ENCODE measurements at regions not wholly inside any gene's neighbourhood (a gene's known extent, or its start where the extent isn't known, plus 50 kb on each side); places are given as distances from the start of the nearest gene placed in this dataset.

DNA sequence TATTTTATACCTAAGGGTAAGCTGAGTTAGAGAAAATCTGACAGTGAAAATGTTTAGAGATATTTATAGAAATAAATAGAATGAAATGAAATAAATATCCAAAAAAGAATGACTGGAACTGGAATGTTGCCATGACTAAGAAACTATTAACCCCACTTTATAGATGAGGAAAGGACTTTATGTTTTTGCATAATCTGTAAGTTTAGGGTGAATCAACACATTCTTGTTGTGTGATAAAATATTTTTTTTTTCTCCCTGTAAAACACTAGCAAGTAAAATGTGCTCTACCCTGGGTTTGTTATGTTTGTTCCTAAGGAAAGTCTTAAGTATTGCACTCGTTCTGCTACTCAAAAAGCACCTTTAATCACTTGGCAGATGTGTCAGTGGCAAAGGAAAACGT lies 83.8 kb upstream of the KL start:
- TF ChIP-seq, protein P1, sequence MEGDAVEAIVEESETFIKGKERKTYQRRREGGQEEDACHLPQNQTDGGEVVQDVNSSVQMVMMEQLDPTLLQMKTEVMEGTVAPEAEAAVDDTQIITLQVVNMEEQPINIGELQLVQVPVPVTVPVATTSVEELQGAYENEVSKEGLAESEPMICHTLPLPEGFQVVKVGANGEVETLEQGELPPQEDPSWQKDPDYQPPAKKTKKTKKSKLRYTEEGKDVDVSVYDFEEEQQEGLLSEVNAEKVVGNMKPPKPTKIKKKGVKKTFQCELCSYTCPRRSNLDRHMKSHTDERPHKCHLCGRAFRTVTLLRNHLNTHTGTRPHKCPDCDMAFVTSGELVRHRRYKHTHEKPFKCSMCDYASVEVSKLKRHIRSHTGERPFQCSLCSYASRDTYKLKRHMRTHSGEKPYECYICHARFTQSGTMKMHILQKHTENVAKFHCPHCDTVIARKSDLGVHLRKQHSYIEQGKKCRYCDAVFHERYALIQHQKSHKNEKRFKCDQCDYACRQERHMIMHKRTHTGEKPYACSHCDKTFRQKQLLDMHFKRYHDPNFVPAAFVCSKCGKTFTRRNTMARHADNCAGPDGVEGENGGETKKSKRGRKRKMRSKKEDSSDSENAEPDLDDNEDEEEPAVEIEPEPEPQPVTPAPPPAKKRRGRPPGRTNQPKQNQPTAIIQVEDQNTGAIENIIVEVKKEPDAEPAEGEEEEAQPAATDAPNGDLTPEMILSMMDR (conservative IDR thresholded peaks at IDR 0.05; ENCODE audit: low read depth, low read length): no peak
- no peak for DNase-seq (ENCODE audit: low read depth)
- no peak overlapping the region for H3K4me3 ChIP-seq (ENCODE audit: low read length)

DNA sequence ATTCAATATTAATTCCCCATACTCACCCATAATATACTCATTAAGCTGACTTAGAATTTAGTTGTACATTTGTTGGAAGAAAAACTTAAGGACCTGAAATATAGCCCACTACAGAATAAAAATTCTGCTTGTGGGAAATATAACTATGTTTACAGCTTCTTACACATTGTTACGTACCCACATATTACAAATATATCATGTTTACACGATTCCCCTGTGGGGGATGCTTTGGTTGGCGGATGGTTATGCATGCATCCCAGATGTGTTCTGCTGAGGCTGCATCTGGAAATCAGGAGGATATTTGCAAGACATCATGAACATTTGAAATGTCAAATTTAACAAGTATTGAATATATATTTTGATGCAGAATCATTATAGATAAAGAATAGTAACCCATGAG lies 79.5 kb upstream of the KL start:
- DNase-seq (ENCODE audit: low read depth): no peak
- TF ChIP-seq, protein P1 (conservative IDR thresholded peaks at IDR 0.05; ENCODE audit: low read depth, low read length): no peak
- H3K4me3 ChIP-seq (ENCODE audit: low read length): no peak overlapping the region

DNA sequence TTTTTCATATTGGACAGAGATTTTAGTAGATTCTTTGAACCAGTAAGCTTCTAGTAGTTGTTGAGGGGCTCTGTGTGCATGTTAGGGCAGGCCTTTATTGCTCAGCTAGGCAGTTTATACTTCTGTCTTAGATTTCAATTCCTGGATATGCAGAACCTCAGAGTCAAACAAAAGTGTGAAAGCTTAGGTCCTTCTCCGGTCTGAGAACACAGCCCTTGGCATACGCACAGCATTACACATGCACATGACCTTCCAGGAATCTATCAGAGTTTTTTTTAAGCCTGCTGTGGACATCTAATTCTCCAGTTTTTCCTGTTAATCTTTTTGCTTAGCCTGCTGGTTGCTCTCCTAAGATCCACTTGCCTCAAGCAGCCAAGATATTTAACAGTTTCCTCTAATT lies 77.9 kb upstream of the KL start:
- no peak overlapping the region for H3K4me3 ChIP-seq (ENCODE audit: low read length)
- no peak for DNase-seq (ENCODE audit: low read depth)
- TF ChIP-seq, protein P1 (conservative IDR thresholded peaks at IDR 0.05; ENCODE audit: low read depth, low read length): no peak

DNA sequence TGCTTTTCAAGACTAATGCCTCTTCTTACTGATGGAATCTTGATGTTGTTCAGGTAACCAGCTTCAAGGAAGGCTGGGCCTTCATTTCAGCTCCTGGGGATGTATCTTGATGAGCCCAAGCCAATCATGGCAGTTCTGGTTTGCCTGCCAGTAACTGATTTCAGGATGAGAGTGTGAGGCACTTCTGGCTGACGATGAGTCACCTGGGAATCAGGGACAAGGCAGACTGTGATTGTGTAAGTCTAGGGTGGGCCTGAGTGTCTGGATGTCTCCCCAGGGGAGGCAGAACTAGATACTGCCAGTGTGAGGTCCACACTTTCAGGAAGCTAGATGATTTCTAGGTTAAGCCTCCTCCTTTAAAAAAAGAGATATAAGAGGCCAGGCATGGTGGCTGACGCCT lies 77.3 kb upstream of the KL start:
- DNase-seq (ENCODE audit: low read depth): no peak
- no peak overlapping the region for H3K4me3 ChIP-seq (ENCODE audit: low read length)
- TF ChIP-seq, protein P1 (conservative IDR thresholded peaks at IDR 0.05; ENCODE audit: low read depth, low read length): no peak

DNA sequence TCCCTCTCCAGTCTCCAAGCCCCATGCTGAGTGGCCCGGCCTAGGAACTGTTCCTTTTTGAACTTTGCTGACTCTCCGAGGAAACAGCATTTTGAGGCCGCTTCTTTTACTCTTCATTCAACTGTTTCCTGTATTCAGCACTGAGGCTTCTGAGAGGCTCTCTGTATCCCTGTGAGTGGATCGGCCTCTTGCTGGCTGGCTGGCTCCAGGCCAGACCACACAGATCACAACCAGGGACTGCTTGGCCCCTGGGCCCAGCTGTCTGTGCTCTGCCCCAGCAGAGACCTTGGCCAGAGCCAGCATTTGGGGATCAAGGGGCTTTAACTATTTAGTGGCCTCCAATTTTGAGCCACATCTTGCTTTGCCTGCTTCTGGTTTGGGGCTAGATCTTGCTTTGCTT lies 75.6 kb upstream of the KL start:
- no peak for DNase-seq (ENCODE audit: low read depth)
- no peak overlapping the region for H3K4me3 ChIP-seq (ENCODE audit: low read length)
- TF ChIP-seq, protein P1 (conservative IDR thresholded peaks at IDR 0.05; ENCODE audit: low read depth, low read length): no peak

DNA sequence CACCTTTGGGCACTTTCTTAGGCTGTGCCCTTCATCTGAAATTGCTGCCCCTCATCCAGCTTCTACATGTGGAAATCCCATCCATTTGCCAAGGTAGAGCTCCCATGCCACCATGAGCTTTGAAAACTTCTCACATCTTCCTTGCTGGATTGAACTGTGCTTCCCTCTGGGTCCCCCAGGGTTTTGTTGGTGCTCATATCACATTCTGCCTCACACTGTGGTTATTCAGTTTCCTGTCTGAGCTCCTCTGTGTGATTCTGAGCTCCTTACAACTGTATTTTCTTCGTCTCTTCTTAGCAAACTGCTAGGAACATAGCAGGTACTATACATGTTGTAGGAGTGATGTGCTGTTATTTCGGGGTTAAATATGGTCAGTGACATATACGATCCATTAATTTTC lies 74.9 kb upstream of the KL start:
- H3K4me3 ChIP-seq (ENCODE audit: low read length): no peak overlapping the region
- DNase-seq (ENCODE audit: low read depth): no peak
- TF ChIP-seq, protein P1 (conservative IDR thresholded peaks at IDR 0.05; ENCODE audit: low read depth, low read length): no peak

DNA sequence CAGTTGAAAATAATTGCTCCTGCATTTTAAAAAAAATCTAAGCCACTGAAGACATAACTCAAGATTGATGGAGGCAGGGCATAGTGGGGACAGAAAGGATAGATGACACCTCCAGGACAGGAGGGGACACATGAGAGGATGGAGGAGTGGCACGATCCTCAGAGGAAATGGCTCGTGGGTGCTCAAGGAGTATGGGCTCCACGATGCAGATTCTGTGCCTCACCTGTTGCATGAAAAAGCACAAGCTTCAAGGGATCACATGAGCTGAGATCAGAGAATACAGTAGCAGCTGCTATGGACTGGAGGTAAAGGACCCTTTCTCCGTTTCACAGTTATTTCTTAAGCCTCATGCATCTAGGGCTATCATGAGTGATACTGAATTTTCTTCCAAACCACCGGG lies 69.7 kb upstream of the KL start:
- TF ChIP-seq, protein P1 (conservative IDR thresholded peaks at IDR 0.05; ENCODE audit: low read depth, low read length): no peak
- DNase-seq (ENCODE audit: low read depth): no peak
- no peak overlapping the region for H3K4me3 ChIP-seq (ENCODE audit: low read length)

All from retinal pigment epithelial cell (primary cell).